Dermis microvascular lymphatic vessel endothelial cell (primary cell): ENCODE measurements at regions not wholly inside any gene's neighbourhood (a gene's known extent, or its start where the extent isn't known, plus 50 kb on each side); places are given as distances from the start of the nearest gene placed in this dataset.
"Not testable (repeated sequence)": the region's sequence is repeated elsewhere in the genome, so short reads cannot be mapped to it uniquely, and the experiment has no call there.

Experiments
- DNase-seq, 2 donors: peaks; one replicate each; pipeline versions ENCODE4 v3.0.0 to v3.0.0-alpha.2; 2010; ENCODE audit warnings: low read depth in 2 of 2

- no peak for DNase-seq
Measured at GRCh38 chr10:5576780-5577624, 52.2 kb downstream of the CALML3 start.

- DNase-seq: not testable (repeated sequence)
Measured at GRCh38 chr10:5580038-5580428, 55.3 kb downstream of the CALML3 start.

GRCh38 chr10:5581670-5582566 lies 57.2 kb downstream of the CALML3 start:
- DNase-seq: no peak

DNA sequence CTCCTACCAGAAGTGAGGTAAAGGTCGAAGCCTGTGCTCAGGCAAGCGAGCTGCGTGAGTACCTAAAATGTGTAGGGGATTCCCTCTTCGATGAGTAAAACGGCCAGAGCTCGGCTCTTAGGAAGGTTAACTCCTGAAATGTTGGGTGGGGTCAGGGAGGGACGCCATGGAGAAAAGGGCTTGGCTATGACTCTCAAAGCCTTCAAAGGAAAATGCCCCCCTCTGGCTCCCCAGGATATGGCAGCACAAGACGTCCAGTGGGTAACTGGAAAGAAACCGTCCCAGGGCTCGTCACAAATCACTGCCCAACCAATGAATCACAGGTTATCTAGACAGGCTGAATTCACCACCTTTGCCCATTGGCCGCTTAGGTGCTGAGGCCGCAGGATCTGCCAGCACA lies 58.0 kb downstream of the CALML3 start:
- DNase-seq: no peak

- DNase-seq: peak; percentile 26 to 35
Measured at GRCh38 chr10:5583525-5584175, 58.9 kb downstream of the CALML3 start.

GRCh38 chr10:5584895-5585516 lies 60.2 kb downstream of the CALML3 start:
- DNase-seq: peak in 1 of 2 donors; percentile 31

GRCh38 chr10:5585517-5586206 lies 60.9 kb downstream of the CALML3 start:
- no peak for DNase-seq

DNA sequence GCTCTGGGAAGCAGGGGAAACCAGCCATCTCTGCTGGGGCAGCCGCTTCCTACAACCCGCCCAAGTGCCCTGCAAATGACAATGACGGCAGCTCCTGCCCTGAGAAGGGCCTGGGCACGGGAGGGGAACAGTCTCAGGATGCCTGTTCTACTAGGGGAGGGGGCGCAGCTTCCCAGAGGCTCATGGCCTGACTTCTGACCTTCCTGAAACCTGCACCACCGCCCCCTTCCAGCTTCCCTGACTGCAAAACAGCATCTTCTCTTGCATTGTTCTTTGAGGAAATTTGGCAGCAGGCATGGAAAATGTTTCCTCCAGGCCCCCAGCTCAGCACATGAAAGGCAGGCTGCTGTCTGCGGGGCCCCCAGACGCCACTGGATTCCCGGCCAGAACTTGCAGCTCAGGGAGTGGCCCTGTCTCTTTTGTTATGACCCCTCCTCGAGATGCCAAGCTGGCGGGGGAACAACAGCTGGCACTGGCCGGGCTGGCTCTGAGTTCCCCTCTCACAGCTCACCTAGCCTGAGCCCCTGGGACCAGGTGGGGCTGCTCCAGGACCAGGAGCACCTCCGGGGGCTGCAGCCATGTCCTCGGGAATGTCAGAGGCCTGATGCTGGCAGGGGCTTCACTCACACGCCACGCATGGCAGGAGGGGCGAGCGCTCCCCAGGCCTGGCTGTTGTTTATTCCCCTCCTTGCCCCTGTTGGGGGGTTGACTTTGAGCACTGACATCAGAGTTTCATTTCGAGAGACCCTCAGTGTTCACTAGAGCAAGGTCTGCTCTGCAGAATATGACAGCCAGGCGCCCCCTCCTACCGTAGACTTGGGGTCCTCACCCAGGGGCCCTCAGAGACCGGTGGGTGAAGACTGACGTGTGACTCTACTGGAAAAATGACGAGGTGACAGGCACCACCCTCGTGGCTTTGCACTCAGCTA lies 62.7 kb downstream of the CALML3 start:
- DNase-seq: peak; percentile 26 to 71

- DNase-seq: no peak
Measured at GRCh38 chr10:5588080-5588453, 63.3 kb downstream of the CALML3 start.

DNA sequence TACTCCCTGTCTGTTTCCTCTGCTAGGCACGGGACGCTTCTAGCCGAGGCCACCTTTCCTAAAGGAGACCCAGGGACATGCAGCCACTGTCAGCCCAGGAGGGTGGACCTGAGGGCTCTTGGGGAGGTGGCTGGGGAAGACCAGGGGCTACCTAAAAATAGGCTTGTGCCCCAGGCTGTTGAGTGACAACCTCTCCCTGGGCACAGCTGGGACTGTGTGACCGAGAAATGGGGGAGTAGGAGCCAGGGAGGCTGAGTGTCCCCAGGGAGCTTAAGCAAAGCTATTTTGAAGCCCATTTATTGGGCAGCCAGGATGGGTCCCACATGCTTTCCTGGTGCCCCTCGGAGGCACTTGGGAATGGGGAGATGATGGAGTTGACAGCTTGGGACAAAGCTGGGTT lies 63.8 kb downstream of the CALML3 start:
- DNase-seq: no peak
